Neural cell (in vitro differentiated cells): ENCODE measurements at regions not wholly inside any gene's neighbourhood (a gene's known extent, or its start where the extent isn't known, plus 50 kb on each side); places are given as distances from the start of the nearest gene placed in this dataset.

ENCODE experiments used
- H2AFZ ChIP-seq: fragments of 200-600, 300-800 bp; sonication (generic), shearing (Covaris generic); 2 replicates; pipeline ENCODE4 v1.6.0; 2014; ENCODE audit warnings: low read depth, mild to moderate bottlenecking, antibody characterized with exemption, low read length, moderate library complexity
- H3F3A ChIP-seq: fragments of 200-600 bp; shearing (Covaris generic); 2 replicates; pipeline ENCODE4 v1.6.1; 2016; ENCODE audit warnings: mild to moderate bottlenecking, moderate library complexity, mixed read lengths, antibody characterized with exemption, low read length; ENCODE audit not compliant: insufficient read depth, poor library complexity, severe bottlenecking
- H3K27ac ChIP-seq: fragments of 200-600, 300-800 bp; sonication (generic), shearing (Covaris generic); 2 replicates; pipeline ENCODE4 v1.5.1; 2014; ENCODE audit warnings: mild to moderate bottlenecking, low read length, moderate library complexity
- H3K27me3 ChIP-seq: fragments of 300-800, 200-600 bp; sonication (generic), shearing (Covaris generic); 2 replicates; pipeline ENCODE4 v1.6.0; 2014; ENCODE audit warnings: mild to moderate bottlenecking, low read depth, low read length, moderate library complexity; ENCODE audit not compliant: insufficient read depth
- H3K36me3 ChIP-seq: fragments of 300-800, 200-600 bp; sonication (generic), shearing (Covaris generic); 2 replicates; pipeline ENCODE4 v1.5.1; 2014; ENCODE audit warnings: mild to moderate bottlenecking, antibody characterized with exemption, low read length, moderate library complexity; ENCODE audit not compliant: insufficient read depth
- H3K4me2 ChIP-seq: fragments of 300-800, 200-600 bp; sonication (generic), shearing (Covaris generic); 2 replicates; pipeline ENCODE4 v1.6.0; 2014; ENCODE audit warnings: mild to moderate bottlenecking, low read length
- H3K4me3 ChIP-seq: fragments of 300-800, 200-600 bp; sonication (generic), shearing (Covaris generic); 2 replicates; pipeline ENCODE4 v1.5.1; 2014; ENCODE audit warnings: mild to moderate bottlenecking, low read length, moderate library complexity
- H3K79me2 ChIP-seq: fragments of 200-600 bp; shearing (Covaris generic); replicated peaks from 2 replicates; pipeline ENCODE4 v1.6.0; 2014; ENCODE audit warnings: mild to moderate bottlenecking, low read length, moderate library complexity; ENCODE audit not compliant: insufficient read depth
- H3K9ac ChIP-seq: fragments of 300-800, 200-600 bp; sonication (generic), shearing (Covaris generic); 2 replicates; pipeline ENCODE4 v1.6.1; 2016; ENCODE audit warnings: mild to moderate bottlenecking, low read length, mixed read lengths
- H3K9me2 ChIP-seq: fragments of 200-600 bp; shearing (Covaris generic); 2 replicates; pipeline ENCODE4 v1.6.1; 2016; ENCODE audit warnings: mild to moderate bottlenecking, low read length, mixed read lengths; ENCODE audit not compliant: insufficient read depth
- H3K9me3 ChIP-seq: fragments of 200-600, 300-800 bp; sonication (generic), shearing (Covaris generic); 2 replicates; pipeline ENCODE4 v1.6.1; 2016; ENCODE audit warnings: mild to moderate bottlenecking, mixed run types, low read length, moderate library complexity, mixed read lengths
- H4K20me1 ChIP-seq: fragments of 200-600 bp; shearing (Covaris generic); 2 replicates; pipeline ENCODE4 v1.6.1; 2016; ENCODE audit warnings: mild to moderate bottlenecking, mixed run types; ENCODE audit not compliant: insufficient read depth
- CTCF ChIP-seq: fragments of 450-650 bp; IDR thresholded peaks from 2 replicates; pipeline ENCODE4 v1.5.1; 2014; ENCODE audit warnings: antibody characterized with exemption, mild to moderate bottlenecking, moderate library complexity; ENCODE audit not compliant: poor library complexity, severe bottlenecking
- EP300 ChIP-seq: fragments of 450-650 bp; conservative IDR thresholded peaks from 2 replicates; pipeline ENCODE4 v1.6.1; 2014; ENCODE audit warnings: antibody characterized with exemption, mild to moderate bottlenecking, moderate library complexity; ENCODE audit not compliant: poor library complexity, severe bottlenecking
- EZH2 ChIP-seq: fragments of 200-600, 300-800 bp; shearing (Covaris generic), sonication (generic); IDR thresholded peaks from 2 replicates; pipeline ENCODE4 v1.6.1; 2014; ENCODE audit warnings: antibody characterized with exemption, low read length, borderline replicate concordance, mild to moderate bottlenecking; ENCODE audit not compliant: insufficient read depth, poor library complexity, severe bottlenecking
- MXI1 ChIP-seq: fragments of 450-650 bp; conservative IDR thresholded peaks from 2 replicates; pipeline ENCODE4 v1.6.1; 2014; ENCODE audit warnings: antibody characterized with exemption, mild to moderate bottlenecking; ENCODE audit not compliant: poor library complexity, severe bottlenecking
- POLR2AphosphoS5 ChIP-seq: IDR thresholded peaks from 2 replicates; pipeline ENCODE4 v1.6.1; 2012
- RAD21 ChIP-seq: fragments of 450-650 bp; conservative IDR thresholded peaks from 2 replicates; pipeline ENCODE4 v1.6.1; 2014; ENCODE audit warnings: antibody characterized with exemption, mild to moderate bottlenecking, moderate library complexity
- REST ChIP-seq: IDR thresholded peaks from 2 replicates; pipeline ENCODE4 v1.6.1; 2012; ENCODE audit warnings: borderline replicate concordance
- SMC3 ChIP-seq: fragments of 450-650 bp; conservative IDR thresholded peaks from 2 replicates; pipeline ENCODE4 v1.6.1; 2014; ENCODE audit warnings: antibody characterized with exemption, mild to moderate bottlenecking, moderate library complexity; ENCODE audit not compliant: poor library complexity
- TAF1 ChIP-seq: IDR thresholded peaks from 2 replicates; pipeline ENCODE4 v1.6.1; 2012; ENCODE audit warnings: low read depth

- H3K9ac ChIP-seq = no peak overlapping the region
- H3K27ac ChIP-seq = no peak overlapping the region
- no peak overlapping the region for H2AFZ ChIP-seq
- no peak for TF ChIP-seq CTCF
- TF ChIP-seq TAF1 = no peak
- TF ChIP-seq EZH2 = no peak
- no peak for TF ChIP-seq EP300
- TF ChIP-seq SMC3 = no peak
- no peak for TF ChIP-seq MXI1
- TF ChIP-seq RAD21 = no peak
- TF ChIP-seq POLR2AphosphoS5 = no peak
- TF ChIP-seq REST = no peak
- no peak overlapping the region for H3K4me2 ChIP-seq
- H4K20me1 ChIP-seq = no peaks in the 10 kb centered on the region
- no peaks in the 10 kb centered on the region for H3F3A ChIP-seq
- no peak overlapping the region for H3K4me3 ChIP-seq
- H3K36me3 ChIP-seq = no peaks in the 10 kb centered on the region
- H3K9me2 ChIP-seq = no peaks in the 10 kb centered on the region
- H3K9me3 ChIP-seq = no peaks in the 10 kb centered on the region
- H3K27me3 ChIP-seq = no peaks in the 10 kb centered on the region
- no peaks in the 10 kb centered on the region for H3K79me2 ChIP-seq
Measured at GRCh38 chr5:21143686-21144085, 1155.7 kb upstream of the CDH18 start.

GRCh38 chr5:21142791-21143190 is 1154.8 kb upstream of the CDH18 start:
- Histone ChIP-seq H3K27ac (no peak overlapping the region), H2AFZ (no peak overlapping the region), H3F3A (no peaks in the 10 kb centered on the region)

GRCh38 chr5:21140987-21141386 is 1153.0 kb upstream of the CDH18 start:
- Histone ChIP-seq H4K20me1 (no peaks in the 10 kb centered on the region), H3K27me3 (no peaks in the 10 kb centered on the region), H2AFZ (no peak overlapping the region), H3K79me2 (no peaks in the 10 kb centered on the region), H3K4me3 (no peak overlapping the region), H3F3A (no peaks in the 10 kb centered on the region), H3K9me2 (no peaks in the 10 kb centered on the region), H3K9me3 (no peaks in the 10 kb centered on the region), H3K4me2 (no peak overlapping the region), H3K9ac (no peak overlapping the region), H3K27ac (no peak overlapping the region), H3K36me3 (no peaks in the 10 kb centered on the region)
- TF ChIP-seq REST (no peak), TAF1 (no peak), SMC3 (no peak), CTCF (no peak), EP300 (no peak), MXI1 (no peak), RAD21 (no peak), POLR2AphosphoS5 (no peak), EZH2 (no peak)

More at GRCh38 chr5:21142791-21143190, 1154.8 kb upstream of the CDH18 start:
- Histone ChIP-seq H3K4me2 (no peak overlapping the region), H3K9me2 (no peaks in the 10 kb centered on the region), H3K79me2 (no peaks in the 10 kb centered on the region), H3K27me3 (no peaks in the 10 kb centered on the region), H3K4me3 (no peak overlapping the region), H3K9me3 (no peaks in the 10 kb centered on the region), H3K9ac (no peak overlapping the region), H3K36me3 (no peaks in the 10 kb centered on the region), H4K20me1 (no peaks in the 10 kb centered on the region)
- TF ChIP-seq TAF1 (no peak), EP300 (no peak), SMC3 (no peak)
